GM23248 (cell line): ENCODE measurements at regions not wholly inside any gene's neighbourhood (a gene's known extent, or its start where the extent isn't known, plus 50 kb on each side); places are given as distances from the start of the nearest gene placed in this dataset. TPM values are rescaled to one million over a fixed set of nuclear protein-coding genes. Genes with fewer than 3 reads are reported as not detected.

Experiments
- DNase-seq: peaks from one replicate; pipeline ENCODE4 v3.0.0-alpha.2; 2015
- H2AFZ ChIP-seq: fragments of 200-600 bp; sonication (generic); 2 replicates; pipeline ENCODE4 v1.6.1; 2016; ENCODE audit warnings: antibody characterized with exemption
- H3F3A ChIP-seq: fragments of 200-600 bp; sonication (generic); 2 replicates; pipeline ENCODE4 v1.6.1; 2016; ENCODE audit warnings: mild to moderate bottlenecking, antibody characterized with exemption, mixed run types; ENCODE audit not compliant: insufficient read depth
- H3K27ac ChIP-seq: fragments of 200-600 bp; sonication (generic); 2 replicates; pipeline ENCODE4 v1.5.1; 2016; ENCODE audit warnings: mild to moderate bottlenecking
- H3K27me3 ChIP-seq: fragments of 200-600 bp; sonication (generic); replicated peaks from 2 replicates; pipeline ENCODE4 v1.6.1; 2016; ENCODE audit warnings: mild to moderate bottlenecking; ENCODE audit not compliant: insufficient read depth
- H3K36me3 ChIP-seq: fragments of 200-600 bp; sonication (generic); 2 replicates; pipeline ENCODE4 v1.6.1; 2016; ENCODE audit warnings: low read depth, mild to moderate bottlenecking
- H3K4me1 ChIP-seq: fragments of 200-600 bp; sonication (generic); 2 replicates; pipeline ENCODE4 v1.6.1; 2016; ENCODE audit warnings: mild to moderate bottlenecking; ENCODE audit not compliant: insufficient read depth
- H3K4me2 ChIP-seq: fragments of 200-600 bp; sonication (generic); one replicate; pipeline ENCODE4 v1.6.1; 2016; ENCODE audit warnings: mild to moderate bottlenecking; ENCODE audit not compliant: unreplicated experiment
- H3K4me3 ChIP-seq: fragments of 200-600 bp; sonication (generic); 2 replicates; pipeline ENCODE4 v1.5.1; 2016; ENCODE audit warnings: mild to moderate bottlenecking
- H3K79me2 ChIP-seq: fragments of 200-600 bp; sonication (generic); 2 replicates; pipeline ENCODE4 v1.6.1; 2016; ENCODE audit warnings: mild to moderate bottlenecking; ENCODE audit not compliant: insufficient read depth
- H3K9ac ChIP-seq: fragments of 200-600 bp; sonication (generic); 2 replicates; pipeline ENCODE4 v1.6.1; 2016; ENCODE audit warnings: mild to moderate bottlenecking
- H3K9me2 ChIP-seq: fragments of 200-600 bp; sonication (generic); 2 replicates; pipeline ENCODE4 v1.6.1; 2016; ENCODE audit warnings: mixed run types, mild to moderate bottlenecking, moderate library complexity; ENCODE audit not compliant: insufficient read depth
- H3K9me3 ChIP-seq: fragments of 200-600 bp; sonication (generic); one replicate; pipeline ENCODE4 v1.6.1; 2017; ENCODE audit warnings: low read depth
- H4K20me1 ChIP-seq: fragments of 200-600 bp; sonication (generic); 2 replicates; pipeline ENCODE4 v1.6.0; 2016; ENCODE audit not compliant: insufficient read depth
- EZH2 ChIP-seq: fragments of 200-600 bp; sonication (generic); IDR thresholded peaks from 2 replicates; pipeline ENCODE4 v1.6.1; 2018; ENCODE audit warnings: antibody characterized with exemption, mild to moderate bottlenecking; ENCODE audit not compliant: insufficient read depth, poor library complexity, severe bottlenecking
- EZH2phosphoT487 ChIP-seq: fragments of 200-600 bp; sonication (generic); IDR thresholded peaks from 2 replicates; pipeline ENCODE4 v1.6.1; 2018; ENCODE audit warnings: antibody characterized with exemption, moderate library complexity, mild to moderate bottlenecking, low read depth; ENCODE audit not compliant: insufficient read depth
- WGBS, 2 experiments: methylation state at CpG; one replicate each; pipeline ENCODE4 v1.1.6; 2015 to 2017; ENCODE audit warnings: low lambda C conversion rate in 2 of 2, low coverage in 1 of 2; ENCODE audit errors: missing lambda C conversion rate in 2 of 2; 5-methylcytosine and 5-hydroxymethylcytosine counted together
- in situ Hi-C: fragments of 300-500 bp; cut with MboI; formaldehyde crosslinking; loops from 2 replicates; pipeline ENCODE4 v1.15.0; 2020
- small RNA-seq: library from RNA; depleted of rRNA; stranded (forward); fragments of <200 nt; gene quantifications from one replicate; pipeline ENCODE3, GENCODE V24; 2014; ENCODE audit warnings: low read depth, low replicate concordance

GRCh38 chr1:101741910-101742309, 254.8 kb downstream of the OLFM3 start:
- Histone ChIP-seq H3K4me1 (peaks cover 25% of the 10 kb centered on the region), H3K79me2 (no peaks in the 10 kb centered on the region), H3K9me3 (no peaks in the 10 kb centered on the region), H3K9me2 (no peaks in the 10 kb centered on the region), H3K9ac (no peak overlapping the region), H4K20me1 (no peaks in the 10 kb centered on the region), H3K27ac (no peak overlapping the region), H3K4me3 (no peak overlapping the region), H3K36me3 (no peaks in the 10 kb centered on the region), H3K27me3 (no peaks in the 10 kb centered on the region), H3F3A (peaks cover 11% of the 10 kb centered on the region; the same call in 1 of the 2 replicates), H3K4me2 (no peak overlapping the region), H2AFZ (no peak overlapping the region)
- no peak for DNase-seq
- WGBS, 2 experiments, result 56 to 58% methylated on average over 5 of the region's 5 CpGs
- in situ Hi-C loops, result no loop called here
- no peak for TF ChIP-seq EZH2

- Histone ChIP-seq H4K20me1 (no peaks in the 10 kb centered on the region), H3K9me2 (no peaks in the 10 kb centered on the region), H2AFZ (no peak overlapping the region), H3K4me3 (no peak overlapping the region), H3K4me2 (no peak overlapping the region), H3K27ac (no peak overlapping the region), H3K36me3 (no peaks in the 10 kb centered on the region), H3K79me2 (no peaks in the 10 kb centered on the region), H3K9ac (no peak overlapping the region), H3F3A (peaks cover 11% of the 10 kb centered on the region; the same call in 1 of the 2 replicates), H3K4me1 (peaks cover 19% of the 10 kb centered on the region), H3K27me3 (no peaks in the 10 kb centered on the region), H3K9me3 (no peaks in the 10 kb centered on the region)
- WGBS, 2 experiments, result 38 to 70% methylated on average over 1 of the region's 1 CpG
- no peak for TF ChIP-seq EZH2phosphoT487
- no peak for TF ChIP-seq EZH2
- in situ Hi-C loops, result no loop called here
- no peak for DNase-seq
Measured at GRCh38 chr1:101742509-101742908, 254.2 kb downstream of the OLFM3 start.

DNA sequence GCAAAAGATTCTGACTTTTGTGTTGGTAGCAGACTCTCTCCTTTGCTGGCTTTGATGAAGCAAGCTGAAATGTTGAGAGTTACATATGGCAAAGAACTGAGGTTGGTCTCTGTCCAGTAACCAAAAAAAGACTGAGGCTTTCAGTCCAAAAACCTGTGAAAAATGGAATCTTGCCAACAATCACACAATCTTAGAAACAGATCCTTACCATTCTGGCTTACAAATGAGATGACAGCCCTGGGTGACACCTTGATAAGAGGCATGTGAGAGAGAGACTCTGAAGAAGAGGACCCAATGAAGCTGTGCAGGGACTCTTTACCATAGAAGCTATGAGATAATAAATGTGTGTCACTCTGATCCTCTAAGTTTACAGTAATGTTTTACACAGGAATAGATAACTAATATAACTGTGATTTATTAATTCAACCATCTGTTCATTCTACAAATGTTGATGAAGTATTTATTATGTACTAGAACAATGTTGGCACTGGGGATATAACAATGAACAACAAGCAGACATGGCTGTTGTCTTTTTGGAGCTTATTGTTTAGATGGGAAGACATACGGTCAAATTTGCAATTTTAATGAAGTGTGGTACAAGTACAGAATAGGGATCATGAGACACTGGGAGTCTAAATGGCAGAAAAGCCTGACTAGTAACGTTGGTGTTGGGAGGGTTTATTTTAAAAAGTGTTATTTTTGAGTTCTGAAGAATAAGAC, 251.0 kb downstream of the OLFM3 start:
- in situ Hi-C loops, result no loop called here
- Histone ChIP-seq H3K79me2 (no peaks in the 10 kb centered on the region), H3K9ac (no peak overlapping the region), H3K27ac (no peak overlapping the region), H3K9me3 (no peaks in the 10 kb centered on the region), H3K36me3 (no peaks in the 10 kb centered on the region), H4K20me1 (no peaks in the 10 kb centered on the region), H3K4me2 (no peak overlapping the region), H3F3A (no peaks in the 10 kb centered on the region), H3K9me2 (no peaks in the 10 kb centered on the region), H3K27me3 (no peaks in the 10 kb centered on the region), H2AFZ (no peak overlapping the region), H3K4me3 (no peak overlapping the region), H3K4me1 (no peaks in the 10 kb centered on the region)
- DNase-seq, result no peak
- no peak for TF ChIP-seq EZH2
- TF ChIP-seq EZH2phosphoT487, result no peak
- WGBS, 2 experiments, result 2 to 8% methylated on average over 2 of the region's 2 CpGs

- Histone ChIP-seq H3F3A (no peaks in the 10 kb centered on the region), H3K79me2 (no peaks in the 10 kb centered on the region), H3K9ac (no peak overlapping the region), H3K9me2 (no peaks in the 10 kb centered on the region), H3K4me2 (no peak overlapping the region), H3K9me3 (no peaks in the 10 kb centered on the region), H2AFZ (no peak overlapping the region), H3K27ac (no peak overlapping the region), H3K27me3 (no peaks in the 10 kb centered on the region), H4K20me1 (no peaks in the 10 kb centered on the region), H3K36me3 (no peaks in the 10 kb centered on the region), H3K4me1 (no peaks in the 10 kb centered on the region), H3K4me3 (no peak overlapping the region)
- DNase-seq, result no peak
- no peak for TF ChIP-seq EZH2phosphoT487
- 47 to 51% methylated on average over 2 of the region's 2 CpGs for WGBS, 2 experiments
- in situ Hi-C loops, result no loop called here
Measured at GRCh38 chr1:101748077-101748476, 248.6 kb downstream of the OLFM3 start.

Small RNA genes lying in the stretch of these regions (small RNA-seq; reads per million reads assigned to genes)
- gene RNU6-965P, result not detected
